Mucosa of descending colon (tissue), 3 donors: ENCODE measurements at regions not wholly inside any gene's neighbourhood (a gene's known extent, or its start where the extent isn't known, plus 50 kb on each side); places are given as distances from the start of the nearest gene placed in this dataset.

ENCODE experiments used
- ATAC-seq: fragments of 200-7000 bp; cut with Tn5 transposase; one replicate; pipeline ENCODE4 v1.9.1; 2020; ENCODE audit warnings: mild to moderate bottlenecking, moderate library complexity
- DNase-seq, 3 donors: peaks; one replicate each; pipeline ENCODE4 v3.0.0-alpha.2; 2020
- H3K36me3 ChIP-seq: fragments of 200-600 bp; one replicate; pipeline ENCODE4 v1.8.0; 2021; ENCODE audit warnings: low read depth, mild to moderate bottlenecking
- H3K4me1 ChIP-seq: fragments of 200-600 bp; one replicate; pipeline ENCODE4 v1.8.0; 2021; ENCODE audit warnings: low read depth, mild to moderate bottlenecking
- H3K4me3 ChIP-seq: fragments of 200-600 bp; one replicate; pipeline ENCODE4 v1.8.0; 2021; ENCODE audit warnings: mild to moderate bottlenecking
- H3K9me3 ChIP-seq: fragments of 200-600 bp; one replicate; pipeline ENCODE4 v1.8.0; 2021; ENCODE audit warnings: mild to moderate bottlenecking
- CTCF ChIP-seq: fragments of 200-600 bp; IDR thresholded peaks from one replicate; pipeline ENCODE4 v1.8.0; 2022; ENCODE audit warnings: antibody characterized with exemption, mild to moderate bottlenecking
- intact Hi-C, 2 donors: fragments of 100-400 bp; cut with DNase I in 1 of 2; cut with micrococcal nuclease in 1 of 2; formaldehyde crosslinking; loops; one replicate each; pipeline versions ENCODE4 v1.11.0 to v1.11.1; 2022; cut with DNase I, micrococcal nuclease
- donor health status: DM: no; HTN: no; CAD: no; lungs with moderate emphysema.
- donor health status: DM: no; HTN: no; CAD: no.
- donor health status: DM: no; HTN: yes; CAD: no.

GRCh38 chr2:15829985-15830384, 110.4 kb upstream of the MYCN start:
- Histone ChIP-seq H3K4me1 (no peaks in the 10 kb centered on the region), H3K4me3 (no peak overlapping the region), H3K9me3 (no peaks in the 10 kb centered on the region), H3K36me3 (no peaks in the 10 kb centered on the region)
- DNase-seq (no peak), ATAC-seq (no peak)
- TF ChIP-seq CTCF = no peak
- intact Hi-C loops = no loop called here

- ATAC-seq = no peak
These were observed 109.3 kb upstream of the MYCN start for GRCh38 chr2:15830937-15831549.

GRCh38 chr2:15832030-15832709, 108.2 kb upstream of the MYCN start:
- H3K36me3 ChIP-seq = no peaks in the 10 kb centered on the region
- no peak for TF ChIP-seq CTCF
- H3K4me3 ChIP-seq = no peak overlapping the region
- no peaks in the 10 kb centered on the region for H3K9me3 ChIP-seq
- H3K4me1 ChIP-seq = no peaks in the 10 kb centered on the region
- DNase-seq (no peak), ATAC-seq (no peak)
- intact Hi-C loops = no loop called here

More at GRCh38 chr2:15830937-15831549, 109.3 kb upstream of the MYCN start:
- H3K4me1 ChIP-seq = no peaks in the 10 kb centered on the region
- DNase-seq = no peak
- H3K9me3 ChIP-seq = no peaks in the 10 kb centered on the region
- H3K36me3 ChIP-seq = no peaks in the 10 kb centered on the region
- no peak overlapping the region for H3K4me3 ChIP-seq
- intact Hi-C loops = no loop called here
- TF ChIP-seq CTCF = no peak

- no peaks in the 10 kb centered on the region for H3K4me1 ChIP-seq
- TF ChIP-seq CTCF = no peak
- ATAC-seq = no peak
- H3K9me3 ChIP-seq = no peaks in the 10 kb centered on the region
- no peaks in the 10 kb centered on the region for H3K36me3 ChIP-seq
- no peak for DNase-seq
- no peak overlapping the region for H3K4me3 ChIP-seq
- intact Hi-C loops = no loop called here
These were observed 107.3 kb upstream of the MYCN start for GRCh38 chr2:15832849-15833680.

- Histone ChIP-seq H3K4me1 (no peaks in the 10 kb centered on the region), H3K4me3 (no peak overlapping the region), H3K36me3 (no peaks in the 10 kb centered on the region), H3K9me3 (no peaks in the 10 kb centered on the region)
- intact Hi-C loops = no loop called here
- DNase-seq = no peak
- TF ChIP-seq CTCF = no peak
- no peak for ATAC-seq
These were observed 106.6 kb upstream of the MYCN start for GRCh38 chr2:15833731-15834130.
